ENCODE measurements at regions not wholly inside any gene's neighbourhood (a gene's known extent, or its start where the extent isn't known, plus 50 kb on each side); places are given as distances from the start of the nearest gene placed in this dataset.
"Not testable (repeated sequence)": the region's sequence is repeated elsewhere in the genome, so short reads cannot be mapped to it uniquely, and the experiment has no call there.

DNA sequence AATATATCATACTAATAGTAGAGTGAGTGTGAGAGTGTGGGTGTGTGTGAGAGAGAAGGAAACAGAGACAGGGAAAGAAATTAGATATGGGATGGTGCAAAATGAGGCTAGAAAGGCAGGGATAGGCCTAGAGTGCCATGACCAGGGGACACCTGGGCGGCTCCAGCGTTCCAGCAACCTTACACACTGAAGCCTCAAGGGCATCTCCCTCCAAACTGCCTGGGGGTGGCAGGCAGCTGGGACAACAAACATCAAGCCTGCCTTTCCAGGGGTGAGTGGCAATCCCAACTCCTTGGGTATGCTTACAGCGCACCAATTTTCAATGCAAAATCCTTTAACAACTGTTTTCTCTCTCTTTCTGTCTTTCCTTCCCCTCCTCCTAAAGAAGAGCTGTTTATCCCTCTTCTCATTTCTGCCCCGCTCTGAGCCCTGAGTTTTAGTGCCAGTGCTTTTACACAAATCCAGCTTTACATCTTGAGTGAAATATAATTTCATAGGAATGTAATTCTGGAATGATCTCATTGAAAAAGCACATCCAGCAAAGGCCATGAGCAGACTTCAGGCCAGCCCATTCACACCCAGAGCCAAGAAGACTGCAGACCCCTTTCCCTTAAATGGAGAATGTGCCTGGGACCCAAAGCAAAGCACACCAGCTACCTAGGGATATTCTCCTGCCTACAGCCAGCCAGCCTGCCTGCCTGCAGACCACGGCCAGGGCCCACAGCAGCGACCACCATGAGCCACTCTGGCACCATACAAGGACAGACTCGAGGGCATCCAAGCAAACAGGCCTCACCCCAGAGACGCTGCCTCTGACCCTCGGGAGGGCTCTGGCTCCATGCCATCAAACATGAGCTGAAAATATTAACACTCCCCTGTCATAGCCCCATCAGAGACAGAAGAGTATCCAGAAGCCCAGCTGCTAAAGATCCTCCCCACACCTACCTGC is 90.3 kb downstream of the RPL27A start:
- DNase-seq, result no peak

DNA sequence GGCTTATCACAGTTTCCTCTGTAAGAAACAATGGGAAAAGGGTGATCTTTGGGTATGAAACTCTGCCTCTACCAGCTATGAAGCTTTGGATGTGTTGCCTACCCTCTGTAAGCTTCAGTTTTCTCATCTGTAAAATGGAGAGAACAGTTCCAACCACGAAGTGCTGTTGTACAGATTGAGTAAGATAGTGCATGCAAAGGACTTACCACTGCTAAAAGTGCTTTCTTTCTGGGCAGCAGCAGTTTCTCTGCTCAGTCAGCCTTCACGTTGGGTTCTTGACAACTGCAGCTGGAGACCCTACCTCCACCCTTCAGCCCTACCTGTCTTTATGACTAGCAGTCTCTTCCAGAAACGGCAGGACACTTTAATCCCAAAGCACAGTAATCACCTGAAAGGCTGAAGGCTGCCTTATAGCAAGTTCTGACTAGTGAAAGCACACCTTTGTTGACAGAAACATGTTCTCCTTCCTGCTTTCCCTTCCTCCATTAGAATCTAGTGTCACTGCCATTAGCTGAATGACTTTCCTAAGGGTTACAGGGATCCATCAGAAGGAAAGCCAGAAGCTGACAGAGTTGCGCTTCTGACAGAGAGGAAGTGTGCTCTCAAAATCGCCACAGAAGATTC is 91.4 kb downstream of the RPL27A start:
- peak in 1 of 5 experiments; percentile 74 for DNase-seq

DNA sequence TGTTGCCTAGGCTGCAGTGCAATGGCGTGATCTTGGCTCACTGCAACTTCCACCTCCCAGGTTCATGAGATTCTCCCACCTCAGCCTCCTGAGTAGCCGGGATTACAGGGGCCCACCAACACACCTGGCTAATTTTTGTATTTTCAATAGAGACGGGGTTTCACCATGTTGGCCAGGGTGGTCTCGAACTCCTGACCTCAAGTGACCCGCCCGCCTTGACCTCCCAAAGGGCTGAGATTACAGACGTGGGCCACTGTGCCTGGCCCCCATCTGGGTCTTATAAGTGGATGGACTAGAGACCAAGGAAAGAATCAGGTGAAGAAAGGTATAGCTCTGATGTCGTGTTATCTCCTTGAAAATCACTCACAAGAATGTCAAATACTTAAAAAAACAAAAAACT is 92.3 kb downstream of the RPL27A start:
- DNase-seq, result not testable (repeated sequence)

DNA sequence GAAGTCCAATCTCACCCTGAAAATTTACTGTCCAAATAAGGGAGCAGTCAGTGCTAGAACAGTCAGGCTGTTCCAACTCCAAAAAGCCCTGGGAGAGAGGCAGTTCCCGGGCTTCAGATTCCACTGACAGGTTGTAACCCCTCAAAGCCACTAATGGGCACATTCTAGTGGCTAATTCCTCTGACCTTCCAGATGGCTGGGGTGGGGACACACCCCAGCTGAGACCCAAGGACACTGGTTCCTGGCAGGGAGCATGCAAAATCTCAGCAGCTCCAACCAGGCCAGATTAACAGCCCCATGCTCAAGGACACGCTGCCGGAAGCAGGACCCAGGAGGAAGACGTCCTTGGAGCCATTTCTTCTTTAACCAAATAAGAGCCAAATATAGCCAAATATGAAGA is 92.7 kb downstream of the RPL27A start:
- DNase-seq, result no peak

DNA sequence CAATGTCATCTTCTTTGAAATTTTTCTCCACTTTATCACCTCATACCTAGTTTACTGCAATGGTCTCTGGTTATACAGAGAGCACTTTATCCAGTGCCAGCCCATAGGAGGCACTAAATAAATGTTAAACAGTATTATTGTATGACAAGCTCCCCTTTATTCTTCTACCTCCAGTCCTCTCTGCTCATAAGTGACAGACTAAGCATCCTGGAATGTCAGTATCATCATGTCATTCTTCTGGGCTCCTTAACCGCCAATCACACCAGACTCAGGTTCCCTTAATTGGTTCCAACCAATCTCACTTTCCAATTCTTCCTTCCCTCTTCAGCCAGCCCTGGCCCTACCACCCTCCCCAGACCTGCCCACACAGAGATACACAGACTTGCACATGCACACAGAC is 93.1 kb downstream of the RPL27A start:
- DNase-seq, result no peak

DNA sequence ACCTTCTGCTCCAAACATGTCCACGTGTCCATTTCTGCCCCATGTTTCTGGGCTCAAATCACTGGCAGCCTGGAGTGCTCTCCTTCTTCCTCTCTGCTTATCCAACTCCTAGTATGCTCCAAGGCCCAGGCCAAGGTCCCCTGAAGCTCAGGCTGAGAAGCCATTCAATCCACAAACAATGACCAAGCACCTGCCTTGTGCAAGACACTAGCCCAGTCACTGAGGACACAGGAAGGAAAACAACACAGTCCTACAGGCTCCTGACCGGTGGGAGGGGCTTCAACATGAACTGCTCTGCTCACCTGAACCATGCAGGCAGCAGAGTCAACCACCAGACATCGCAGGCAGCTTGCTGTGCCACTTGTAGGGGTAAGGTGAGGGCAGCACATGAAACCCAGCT is 93.6 kb downstream of the RPL27A start:
- DNase-seq, result no peak

DNA sequence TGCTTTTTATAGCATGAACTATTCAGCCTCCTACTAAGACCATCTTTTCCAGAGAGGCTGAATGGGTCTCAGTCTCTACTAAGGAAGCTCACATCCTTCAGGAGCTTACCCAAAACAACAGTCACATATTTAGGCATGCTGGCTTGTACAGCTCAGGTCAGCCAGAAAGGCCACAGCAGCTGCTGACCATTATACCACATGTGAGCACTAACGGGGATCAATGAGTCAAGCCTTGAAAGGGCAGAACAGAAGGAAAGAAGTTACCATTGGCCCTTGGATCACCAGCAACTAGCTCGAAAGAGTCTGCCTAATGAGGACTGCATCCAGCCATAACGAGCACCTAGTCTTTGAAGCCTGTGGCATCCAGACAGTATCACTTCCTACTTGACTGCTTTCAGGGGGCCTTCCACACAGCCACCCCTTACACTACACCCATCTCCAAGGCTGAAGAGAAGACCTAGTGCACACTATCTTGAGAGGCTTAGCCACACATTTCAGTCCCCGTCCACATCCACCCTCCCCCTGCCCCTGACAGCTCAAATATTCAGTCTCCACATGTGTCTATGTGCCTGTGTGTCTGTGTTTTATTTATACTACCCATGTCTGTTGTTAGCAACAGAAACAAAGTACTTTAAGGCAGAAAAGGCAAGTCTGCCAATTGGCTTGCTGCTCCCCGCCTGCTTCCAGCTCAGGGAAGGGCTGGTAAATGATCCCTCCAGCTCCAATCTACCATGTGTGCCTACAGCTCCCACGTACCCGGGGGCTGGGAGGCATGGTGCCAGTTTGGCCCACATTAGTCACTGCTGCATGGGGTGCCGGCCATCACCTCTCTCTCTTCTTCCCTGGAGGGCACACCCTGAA is 95.5 kb downstream of the RPL27A start:
- no peak for DNase-seq

DNA sequence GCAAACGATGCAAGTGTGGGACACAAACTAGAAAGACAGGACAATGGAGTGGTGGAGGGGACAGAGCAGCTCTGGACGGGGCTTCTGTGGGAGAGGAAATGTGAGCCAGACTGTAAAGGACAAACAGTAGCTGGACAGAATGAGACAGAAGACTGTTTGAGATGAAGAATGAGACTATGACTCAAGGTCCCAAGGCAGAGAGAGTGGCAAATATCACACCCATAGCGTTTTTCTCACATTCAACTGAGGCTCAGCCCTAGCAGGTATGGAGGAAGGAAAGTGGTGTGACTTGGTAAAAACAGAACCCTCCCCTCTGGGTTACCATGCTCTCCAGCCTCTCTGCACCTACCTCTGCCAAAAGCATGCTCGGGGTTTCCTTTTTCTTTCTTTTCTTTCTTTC is 96.5 kb downstream of the RPL27A start:
- DNase-seq, result no peak

DNA sequence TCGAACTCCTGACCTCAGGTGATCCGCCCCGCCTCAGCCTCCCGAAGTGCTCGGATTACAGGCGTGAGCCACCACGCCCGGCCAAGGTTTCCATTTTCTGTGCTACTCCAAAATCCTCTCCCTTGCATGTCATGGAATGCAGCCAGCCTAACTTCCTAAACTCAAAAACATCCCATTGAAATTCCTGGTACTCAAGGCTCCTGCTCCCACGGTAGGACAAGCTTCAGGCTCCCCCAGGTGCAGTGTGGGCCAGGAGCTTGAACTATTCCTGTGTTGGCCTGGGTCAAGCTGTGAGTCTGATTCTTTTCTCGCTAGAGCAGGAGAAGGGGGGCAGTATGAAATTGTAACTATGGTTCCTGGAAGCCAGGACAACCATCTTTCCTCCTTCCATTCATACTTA is 97.1 kb downstream of the RPL27A start:
- DNase-seq, result no peak

DNA sequence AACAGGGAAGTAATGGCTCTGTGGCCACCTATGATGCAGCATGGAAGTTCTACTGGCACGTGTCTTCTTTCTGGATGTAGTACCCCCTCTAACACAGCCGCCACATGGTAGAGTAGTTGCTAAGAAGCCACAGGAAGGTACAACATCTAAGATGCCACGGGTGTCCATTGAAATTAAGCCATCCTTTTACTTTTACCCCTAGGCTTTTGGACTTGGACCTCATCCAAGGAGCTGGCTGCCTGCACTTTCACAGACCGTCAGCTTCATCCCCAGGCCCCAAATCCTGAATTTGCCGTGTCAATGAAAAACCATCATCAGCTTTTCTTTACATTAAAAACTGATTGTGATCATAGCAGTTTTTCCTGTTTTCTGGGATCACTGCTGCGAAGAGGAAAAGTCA is 102.4 kb downstream of the RPL27A start:
- DNase-seq, result no peak

DNA sequence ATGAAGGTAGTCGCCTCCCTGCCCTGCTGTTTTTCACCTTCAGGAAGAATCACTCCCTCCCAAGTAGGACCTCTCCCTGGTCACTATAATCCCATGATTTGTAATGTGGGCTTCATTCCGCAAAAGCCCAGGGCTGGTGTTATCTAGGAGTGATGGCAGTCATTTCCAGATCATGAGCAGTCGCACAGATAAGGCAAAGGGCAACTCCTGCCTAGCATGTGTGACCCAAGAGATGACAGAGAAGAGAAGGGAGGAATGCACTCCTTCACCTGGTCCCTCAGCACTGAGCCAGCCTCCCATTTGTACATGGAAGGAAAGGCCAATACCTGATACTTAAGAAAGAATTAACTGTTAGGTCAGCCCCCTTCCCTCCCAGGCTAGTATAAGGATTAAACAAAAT is 102.9 kb downstream of the RPL27A start:
- no peak for DNase-seq

DNA sequence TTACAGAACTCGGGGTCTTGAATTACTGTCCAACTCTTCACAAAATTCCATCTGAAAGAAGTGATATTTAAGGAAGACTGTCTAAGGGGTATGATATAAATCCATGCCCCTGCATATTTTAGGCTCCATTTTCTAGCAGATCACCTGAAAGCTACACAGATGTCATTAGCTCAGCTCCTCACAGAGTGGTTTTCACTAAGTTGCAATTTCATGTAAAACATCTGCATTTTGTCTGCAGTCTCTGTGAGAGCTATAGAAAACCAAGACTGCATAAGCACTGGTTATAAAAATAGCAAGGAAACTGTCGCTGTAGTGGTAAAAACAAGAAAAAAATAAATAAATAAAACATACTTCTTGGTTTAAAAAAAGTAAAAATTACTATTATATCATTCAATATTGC is 103.4 kb downstream of the RPL27A start:
- DNase-seq, result no peak

DNA sequence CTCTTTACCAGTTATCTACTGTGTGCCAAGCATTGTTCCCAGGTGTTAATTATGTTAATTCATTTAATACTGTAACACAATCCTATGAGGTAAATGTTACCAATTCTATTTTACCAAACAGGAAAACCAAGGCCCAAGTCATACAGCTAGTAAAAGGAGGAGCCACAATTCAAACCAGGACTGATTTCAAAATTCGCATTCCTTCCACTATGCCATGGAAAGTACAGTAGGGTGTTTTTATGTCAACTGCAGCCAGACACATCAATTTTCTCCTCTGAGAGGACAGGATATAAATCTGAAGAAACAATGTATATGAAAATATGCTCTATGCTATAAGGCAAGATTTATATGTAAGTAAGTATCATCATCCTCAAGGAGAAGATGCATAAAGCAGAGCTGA is 104.3 kb downstream of the RPL27A start:
- no peak for DNase-seq

DNA sequence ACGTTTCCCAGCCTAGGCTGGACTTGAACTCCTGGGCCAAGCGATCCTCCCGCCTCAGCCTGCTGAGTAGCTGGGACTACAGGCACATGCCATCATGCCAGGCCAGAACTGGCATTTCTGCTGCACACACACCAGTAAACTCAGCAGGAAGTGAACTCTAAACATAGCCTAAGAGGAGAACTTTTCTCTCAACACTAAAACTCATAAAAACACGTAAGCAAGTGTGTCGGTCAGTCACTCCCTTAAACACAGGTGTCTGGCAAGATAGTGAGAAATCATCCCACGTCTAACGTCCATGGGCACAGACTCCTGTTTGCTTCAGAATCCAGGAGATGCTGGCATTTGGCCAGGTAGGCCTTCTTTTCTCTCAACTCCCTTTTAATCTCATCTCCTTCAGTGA is 104.8 kb downstream of the RPL27A start:
- no peak for DNase-seq

DNA sequence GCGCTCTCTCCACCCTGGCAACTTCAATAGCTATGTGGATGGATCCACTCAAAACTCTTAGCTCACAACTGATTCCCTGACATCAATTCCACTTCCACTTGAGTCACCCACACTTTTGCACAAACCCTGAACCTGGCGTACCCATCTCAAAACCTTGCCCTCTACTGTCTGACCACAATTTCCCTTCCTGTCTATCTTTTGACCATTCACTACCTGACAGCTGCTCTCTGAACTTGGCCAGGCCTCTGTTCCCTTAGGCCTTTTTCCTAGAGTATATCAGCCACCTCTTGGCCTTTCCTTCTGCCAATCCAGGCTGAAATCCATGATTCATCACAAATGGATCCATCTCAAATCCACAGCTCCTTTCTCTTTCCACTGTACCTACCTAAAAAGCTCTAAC is 106.0 kb downstream of the RPL27A start:
- DNase-seq, result no peak

DNA sequence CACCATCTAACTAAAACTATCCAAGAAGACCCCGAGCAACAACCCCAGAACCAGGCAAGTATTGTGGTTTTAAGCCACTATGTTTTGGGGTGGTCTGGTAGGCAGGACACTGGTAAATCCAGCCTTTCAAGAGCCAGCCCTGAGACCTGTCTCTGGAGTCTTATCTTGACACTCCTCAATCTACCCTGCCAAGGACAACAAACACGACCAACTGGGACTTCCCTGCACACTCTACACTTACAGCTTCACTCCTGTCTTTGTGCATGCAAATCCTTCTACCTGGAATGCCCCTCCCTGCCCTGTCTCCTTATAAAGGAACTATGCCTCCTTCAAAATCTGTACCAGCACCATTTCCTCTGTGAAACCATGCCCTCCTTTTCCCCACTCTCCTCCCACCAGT is 107.3 kb downstream of the RPL27A start:
- no peak for DNase-seq

DNA sequence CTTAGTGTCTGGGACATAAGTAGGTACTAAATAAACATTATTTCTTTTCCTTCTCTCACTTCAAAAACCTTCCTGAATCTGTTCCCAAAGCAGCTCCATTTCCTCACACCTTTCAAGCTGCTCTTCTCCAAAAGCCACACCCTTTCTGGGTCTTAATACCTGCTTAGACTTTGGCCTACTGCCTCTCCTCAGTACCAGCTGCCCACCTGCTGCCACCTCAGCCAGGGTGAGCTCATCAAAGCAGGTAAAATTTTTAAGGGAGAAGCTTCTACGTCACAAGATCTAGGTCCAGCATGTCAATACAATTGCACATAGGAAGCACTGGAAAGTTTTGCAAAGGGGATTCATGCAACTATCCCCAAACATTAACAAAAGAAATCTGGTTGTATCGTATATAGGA is 108.4 kb downstream of the RPL27A start:
- DNase-seq, result no peak

DNA sequence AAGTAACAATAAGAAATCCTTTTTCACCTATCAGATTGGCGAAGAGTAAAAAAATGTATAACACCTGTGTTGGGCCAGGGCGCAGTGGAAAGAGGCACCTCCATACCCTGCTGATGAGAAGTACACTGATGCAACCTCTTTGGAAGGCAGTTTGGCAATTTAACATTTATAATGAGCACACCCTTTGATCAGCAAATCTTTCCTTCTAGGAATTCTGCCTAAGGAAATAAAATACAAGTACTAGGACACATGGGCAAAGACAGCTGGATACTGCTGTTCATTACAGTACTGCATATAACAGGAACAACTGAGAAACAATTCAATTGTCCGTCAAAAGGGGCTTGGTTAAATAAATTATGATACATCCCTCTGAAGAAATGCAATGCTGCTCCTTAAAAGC is 110.1 kb downstream of the RPL27A start:
- DNase-seq, result no peak

DNA sequence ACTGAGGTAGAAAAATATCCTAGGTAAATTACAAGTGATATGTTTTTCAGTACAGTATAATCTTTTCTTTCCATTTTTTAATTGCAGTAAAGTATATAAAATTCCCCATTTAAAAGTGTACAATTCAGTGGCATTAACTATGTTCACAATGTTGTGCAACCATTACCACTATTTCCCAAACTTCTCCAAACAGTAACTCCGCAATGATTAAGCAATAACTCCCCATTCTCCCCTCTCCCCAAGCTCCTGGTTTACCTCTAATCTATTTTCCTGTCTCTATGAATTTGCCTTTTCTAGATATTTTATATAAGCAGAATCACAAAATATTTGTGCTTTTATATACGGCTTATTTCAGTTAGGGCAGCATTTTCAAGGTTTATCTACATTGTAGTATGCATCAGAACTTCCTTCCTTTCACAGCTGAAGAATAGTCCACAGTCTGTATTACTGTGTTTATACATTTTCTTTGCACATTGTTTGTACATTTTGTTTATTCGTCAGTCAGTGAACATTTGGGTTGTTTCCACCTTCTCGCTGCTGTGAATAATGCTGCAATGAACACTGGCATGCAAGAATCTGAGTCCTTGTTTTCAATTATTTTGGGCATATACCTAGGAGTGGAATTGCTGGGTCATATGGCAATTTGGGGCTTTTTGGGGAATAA is 110.7 kb downstream of the RPL27A start:
- DNase-seq, result no peak

DNA sequence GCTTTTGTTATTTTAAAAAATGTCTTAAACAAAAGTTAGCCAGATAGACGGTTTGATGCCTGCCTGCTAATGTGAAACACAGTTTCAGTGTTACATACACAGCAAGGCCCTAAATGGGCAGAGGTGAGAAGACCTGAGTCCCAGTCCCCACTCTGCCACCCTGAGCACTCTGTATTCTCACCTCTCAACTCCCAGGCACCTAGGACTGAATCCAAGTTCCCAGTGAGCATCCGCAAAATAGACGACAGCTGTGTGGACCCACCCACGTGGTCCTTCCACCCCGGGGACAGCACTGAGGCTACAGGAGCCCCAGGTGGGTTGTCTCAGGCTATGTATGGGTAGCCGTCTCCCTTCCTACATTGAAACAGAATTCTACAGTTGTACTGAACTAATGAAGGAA is 111.5 kb downstream of the RPL27A start:
- no peak for DNase-seq

DNA sequence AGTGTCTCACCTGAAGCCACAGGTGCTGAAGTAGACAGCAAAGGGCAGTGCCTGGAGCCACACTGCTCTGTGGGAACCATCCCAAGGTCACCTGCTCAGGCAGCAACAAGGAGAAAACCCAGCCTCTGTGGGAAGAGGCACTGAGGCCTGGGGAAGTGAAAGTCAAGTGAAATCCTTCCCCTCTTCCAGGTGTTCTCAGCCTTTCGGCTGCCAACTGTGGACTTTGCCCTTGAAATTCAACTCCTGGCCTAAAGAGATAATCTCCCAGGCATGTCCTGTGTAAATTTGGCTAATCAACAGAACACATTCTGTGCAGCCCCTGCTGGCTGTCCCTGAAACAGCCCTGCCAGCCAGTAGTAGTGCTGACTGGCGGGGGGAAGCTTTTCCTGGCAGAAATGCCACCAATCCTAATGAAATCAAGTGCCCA is 112.1 kb downstream of the RPL27A start:
- DNase-seq, result no peak

DNA sequence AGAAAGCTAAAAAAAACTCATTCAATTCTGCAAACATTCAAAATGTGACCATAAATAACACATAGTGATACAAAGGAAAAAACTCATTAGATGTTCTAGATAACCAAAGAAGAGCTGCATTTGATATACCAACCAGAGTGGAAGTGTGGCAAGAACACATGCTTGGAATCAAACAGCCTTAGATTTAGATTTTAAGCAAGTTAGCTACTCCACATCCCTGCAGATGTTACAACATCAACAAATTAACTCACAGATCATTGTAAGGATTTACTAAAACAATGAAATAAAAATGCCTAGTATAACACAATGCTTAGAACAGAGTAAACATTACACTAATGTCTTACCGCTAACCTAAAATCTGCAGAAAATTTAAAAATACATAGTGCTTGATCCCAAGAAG is 114.0 kb upstream of the AKIP1 start:
- no peak for DNase-seq

DNA sequence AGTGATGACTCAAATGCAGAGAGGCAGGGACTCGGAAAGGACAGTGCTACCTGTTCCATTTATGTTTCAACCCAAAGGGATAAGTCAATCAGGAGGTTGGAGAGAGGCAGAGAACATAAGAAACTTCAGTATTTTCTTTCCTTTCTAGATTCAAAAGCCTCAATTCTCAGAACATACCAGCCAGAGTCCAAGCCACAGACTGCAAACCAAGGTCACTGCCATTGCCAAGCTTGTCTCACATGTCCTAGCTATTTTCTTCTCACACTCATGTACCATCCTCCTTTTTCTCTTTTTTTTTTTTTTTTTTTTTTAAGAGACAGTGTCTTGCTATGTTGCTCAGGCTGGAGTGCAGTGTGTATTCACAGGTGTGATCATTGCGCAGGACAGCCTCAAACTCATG is 111.7 kb upstream of the AKIP1 start:
- DNase-seq, result no peak
